GM23338 (cell line): ENCODE measurements at regions not wholly inside any gene's neighbourhood (a gene's known extent, or its start where the extent isn't known, plus 50 kb on each side); places are given as distances from the start of the nearest gene placed in this dataset.

Experiments used
- ATAC-seq: fragments of 200-7000 bp; cut with Tn5 transposase; 3 replicates; pipeline ENCODE4 v1.9.1; 2020
- DNase-seq: peaks from one replicate; pipeline ENCODE4 v3.0.0-alpha.2; 2015; ENCODE audit warnings: low spot score
- H2AFZ ChIP-seq: fragments of 200-600 bp; sonication (generic); 2 replicates; pipeline ENCODE4 v1.8.0; 2016; ENCODE audit warnings: antibody characterized with exemption, mild to moderate bottlenecking, moderate library complexity
- H3F3A ChIP-seq: fragments of 200-600 bp; sonication (generic); replicated peaks from 2 replicates; pipeline ENCODE4 v1.8.0; 2017; ENCODE audit warnings: antibody characterized with exemption, mixed run types, low read depth
- H3K27ac ChIP-seq: fragments of 200-600 bp; sonication (generic); 2 replicates; pipeline ENCODE4 v1.6.1; 2016; ENCODE audit warnings: low read depth
- H3K27me3 ChIP-seq: fragments of 200-600 bp; sonication (generic); 2 replicates; pipeline ENCODE4 v1.8.0; 2016; ENCODE audit warnings: mild to moderate bottlenecking, mixed run types, moderate library complexity; ENCODE audit not compliant: insufficient read depth
- H3K36me3 ChIP-seq: fragments of 200-600 bp; sonication (generic); 2 replicates; pipeline ENCODE4 v1.8.0; 2016; ENCODE audit warnings: mild to moderate bottlenecking; ENCODE audit not compliant: insufficient read depth
- H3K4me1 ChIP-seq: fragments of 200-600 bp; sonication (generic); 2 replicates; pipeline ENCODE4 v1.8.0; 2016; ENCODE audit warnings: mild to moderate bottlenecking, moderate library complexity; ENCODE audit not compliant: insufficient read depth
- H3K4me2 ChIP-seq: fragments of 200-600 bp; sonication (generic); 2 replicates; pipeline ENCODE4 v1.7.1; 2017; ENCODE audit warnings: mixed run types
- H3K4me3 ChIP-seq: fragments of 200-600 bp; sonication (generic); 2 replicates; pipeline ENCODE4 v1.6.1; 2016; ENCODE audit warnings: mixed run types
- H3K79me2 ChIP-seq: fragments of 200-600 bp; sonication (generic); replicated peaks from 2 replicates; pipeline ENCODE4 v1.8.0; 2017; ENCODE audit warnings: mild to moderate bottlenecking; ENCODE audit not compliant: insufficient read depth
- H3K9me2 ChIP-seq: fragments of 200-600 bp; sonication (generic); 2 replicates; pipeline ENCODE4 v1.8.0; 2017; ENCODE audit not compliant: insufficient read depth
- H4K20me1 ChIP-seq: fragments of 200-600 bp; sonication (generic); replicated peaks from 2 replicates; pipeline ENCODE4 v1.8.0; 2017; ENCODE audit warnings: mild to moderate bottlenecking; ENCODE audit not compliant: insufficient read depth
- H3K27ac Mint-ChIP-seq: 2 replicates; pipeline ENCODE4 v1.8.0; 2020; ENCODE audit warnings: inconsistent platforms, mild to moderate bottlenecking, moderate library complexity, mixed read lengths
- H3K27me3 Mint-ChIP-seq: 3 replicates; pipeline ENCODE4 v1.8.0; 2022; ENCODE audit warnings: low read depth, mild to moderate bottlenecking, moderate library complexity, mixed read lengths, inconsistent platforms; ENCODE audit not compliant: insufficient read depth, poor library complexity
- H3K36me3 Mint-ChIP-seq: 3 replicates; pipeline ENCODE4 v1.8.0; 2021; ENCODE audit warnings: low read depth, mild to moderate bottlenecking, inconsistent platforms, moderate library complexity, mixed read lengths
- H3K4me1 Mint-ChIP-seq: 3 replicates; pipeline ENCODE4 v1.8.0; 2020; ENCODE audit warnings: mild to moderate bottlenecking, inconsistent platforms, mixed read lengths
- H3K4me3 Mint-ChIP-seq: 3 replicates; pipeline ENCODE4 v1.8.0; 2021; ENCODE audit warnings: moderate library complexity, mild to moderate bottlenecking, inconsistent platforms, mixed read lengths
- H3K9me3 Mint-ChIP-seq: 3 replicates; pipeline ENCODE4 v1.8.0; 2020; ENCODE audit warnings: moderate library complexity, mild to moderate bottlenecking, inconsistent platforms, mixed read lengths
- CREB1 ChIP-seq: fragments of 250-450 bp; sonication (Bioruptor Pico); IDR thresholded peaks from 2 replicates; pipeline ENCODE4 v1.5.0; 2020; ENCODE audit warnings: low read depth, mild to moderate bottlenecking, moderate library complexity
- EZH2 ChIP-seq: fragments of 200-600 bp; sonication (generic); IDR thresholded peaks from one replicate; pipeline ENCODE4 v1.8.0; 2017; ENCODE audit warnings: antibody characterized with exemption, mild to moderate bottlenecking, low read depth; ENCODE audit not compliant: unreplicated experiment
- EZH2phosphoT487 ChIP-seq: fragments of 200-600 bp; sonication (generic); IDR thresholded peaks from one replicate; pipeline ENCODE4 v1.8.1; 2018; ENCODE audit warnings: antibody characterized with exemption; ENCODE audit not compliant: unreplicated experiment
- JUNB ChIP-seq: IDR thresholded peaks from one replicate; pipeline ENCODE4 v1.6.1; 2016; ENCODE audit warnings: antibody characterized with exemption; ENCODE audit not compliant: unreplicated experiment
- NANOG ChIP-seq: IDR thresholded peaks from 2 replicates; pipeline ENCODE4 v1.6.1; 2016; ENCODE audit warnings: antibody characterized with exemption, borderline replicate concordance
- POLR2AphosphoS5 ChIP-seq: IDR thresholded peaks from 2 replicates; pipeline ENCODE4 v1.6.1; 2016; ENCODE audit warnings: antibody characterized with exemption, low read depth
- STAT1 ChIP-seq: IDR thresholded peaks from one replicate; pipeline ENCODE4 v1.6.1; 2016; ENCODE audit warnings: antibody characterized with exemption; ENCODE audit not compliant: unreplicated experiment
- ZNF114 ChIP-seq: fragments of 250-450 bp; sonication (Bioruptor Pico); IDR thresholded peaks from 2 replicates; pipeline ENCODE4 v1.5.0; 2020; ENCODE audit warnings: mild to moderate bottlenecking, moderate library complexity
- ZNF331 ChIP-seq: fragments of 250-450 bp; sonication (Bioruptor Pico); IDR thresholded peaks from 2 replicates; pipeline ENCODE4 v1.5.0; 2020; ENCODE audit warnings: low read depth, mild to moderate bottlenecking, moderate library complexity
- TF ChIP-seq, protein P1 (sequence below): IDR thresholded peaks from 2 replicates; pipeline ENCODE4 v1.6.1; 2016; ENCODE audit warnings: antibody characterized with exemption
- TF ChIP-seq, protein P2 (sequence below): fragments of 250-450 bp; sonication (Bioruptor Pico); IDR thresholded peaks from 2 replicates; pipeline ENCODE4 v1.5.0; 2020; ENCODE audit warnings: mild to moderate bottlenecking, moderate library complexity
- TF ChIP-seq, protein P3 (sequence below), 2 experiments: fragments of 200-600 bp in 1 of 2; sonication (generic) in 1 of 2; conservative IDR thresholded peaks; 2 replicates each; pipeline versions ENCODE4 v1.5.1 to v1.6.1; 2016 to 2017; ENCODE audit warnings: antibody characterized with exemption in 2 of 2, low read depth in 2 of 2, mild to moderate bottlenecking in 2 of 2, moderate library complexity in 1 of 2
- TF ChIP-seq, protein P4 (sequence below): IDR thresholded peaks from one replicate; pipeline ENCODE4 v1.6.1; 2018; ENCODE audit warnings: antibody characterized with exemption; ENCODE audit not compliant: unreplicated experiment

DNA sequence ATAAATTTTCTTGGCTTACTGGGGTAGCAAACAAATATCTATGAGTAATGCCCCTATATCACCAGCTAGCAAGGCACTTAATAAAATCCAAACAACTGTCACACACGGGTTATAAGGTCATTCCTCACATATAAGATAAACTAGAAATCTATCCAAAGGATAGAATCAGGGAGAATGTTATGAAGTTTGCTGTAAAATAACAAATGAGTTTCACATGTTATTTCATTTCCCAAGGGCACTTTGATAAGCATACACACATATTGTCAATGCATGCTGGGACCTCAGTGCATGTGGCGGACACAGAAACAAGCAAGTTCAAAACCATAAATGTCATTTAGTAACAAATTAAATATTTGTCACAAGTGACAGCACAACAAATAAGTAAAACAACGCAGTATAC lies 429.4 kb downstream of the GXYLT1 start:
- no peaks in the 10 kb centered on the region for H3F3A ChIP-seq
- TF ChIP-seq STAT1 = no peak
- TF ChIP-seq, protein P1, sequence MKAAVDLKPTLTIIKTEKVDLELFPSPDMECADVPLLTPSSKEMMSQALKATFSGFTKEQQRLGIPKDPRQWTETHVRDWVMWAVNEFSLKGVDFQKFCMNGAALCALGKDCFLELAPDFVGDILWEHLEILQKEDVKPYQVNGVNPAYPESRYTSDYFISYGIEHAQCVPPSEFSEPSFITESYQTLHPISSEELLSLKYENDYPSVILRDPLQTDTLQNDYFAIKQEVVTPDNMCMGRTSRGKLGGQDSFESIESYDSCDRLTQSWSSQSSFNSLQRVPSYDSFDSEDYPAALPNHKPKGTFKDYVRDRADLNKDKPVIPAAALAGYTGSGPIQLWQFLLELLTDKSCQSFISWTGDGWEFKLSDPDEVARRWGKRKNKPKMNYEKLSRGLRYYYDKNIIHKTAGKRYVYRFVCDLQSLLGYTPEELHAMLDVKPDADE = no peak
- no peak for TF ChIP-seq POLR2AphosphoS5
- TF ChIP-seq, protein P2, sequence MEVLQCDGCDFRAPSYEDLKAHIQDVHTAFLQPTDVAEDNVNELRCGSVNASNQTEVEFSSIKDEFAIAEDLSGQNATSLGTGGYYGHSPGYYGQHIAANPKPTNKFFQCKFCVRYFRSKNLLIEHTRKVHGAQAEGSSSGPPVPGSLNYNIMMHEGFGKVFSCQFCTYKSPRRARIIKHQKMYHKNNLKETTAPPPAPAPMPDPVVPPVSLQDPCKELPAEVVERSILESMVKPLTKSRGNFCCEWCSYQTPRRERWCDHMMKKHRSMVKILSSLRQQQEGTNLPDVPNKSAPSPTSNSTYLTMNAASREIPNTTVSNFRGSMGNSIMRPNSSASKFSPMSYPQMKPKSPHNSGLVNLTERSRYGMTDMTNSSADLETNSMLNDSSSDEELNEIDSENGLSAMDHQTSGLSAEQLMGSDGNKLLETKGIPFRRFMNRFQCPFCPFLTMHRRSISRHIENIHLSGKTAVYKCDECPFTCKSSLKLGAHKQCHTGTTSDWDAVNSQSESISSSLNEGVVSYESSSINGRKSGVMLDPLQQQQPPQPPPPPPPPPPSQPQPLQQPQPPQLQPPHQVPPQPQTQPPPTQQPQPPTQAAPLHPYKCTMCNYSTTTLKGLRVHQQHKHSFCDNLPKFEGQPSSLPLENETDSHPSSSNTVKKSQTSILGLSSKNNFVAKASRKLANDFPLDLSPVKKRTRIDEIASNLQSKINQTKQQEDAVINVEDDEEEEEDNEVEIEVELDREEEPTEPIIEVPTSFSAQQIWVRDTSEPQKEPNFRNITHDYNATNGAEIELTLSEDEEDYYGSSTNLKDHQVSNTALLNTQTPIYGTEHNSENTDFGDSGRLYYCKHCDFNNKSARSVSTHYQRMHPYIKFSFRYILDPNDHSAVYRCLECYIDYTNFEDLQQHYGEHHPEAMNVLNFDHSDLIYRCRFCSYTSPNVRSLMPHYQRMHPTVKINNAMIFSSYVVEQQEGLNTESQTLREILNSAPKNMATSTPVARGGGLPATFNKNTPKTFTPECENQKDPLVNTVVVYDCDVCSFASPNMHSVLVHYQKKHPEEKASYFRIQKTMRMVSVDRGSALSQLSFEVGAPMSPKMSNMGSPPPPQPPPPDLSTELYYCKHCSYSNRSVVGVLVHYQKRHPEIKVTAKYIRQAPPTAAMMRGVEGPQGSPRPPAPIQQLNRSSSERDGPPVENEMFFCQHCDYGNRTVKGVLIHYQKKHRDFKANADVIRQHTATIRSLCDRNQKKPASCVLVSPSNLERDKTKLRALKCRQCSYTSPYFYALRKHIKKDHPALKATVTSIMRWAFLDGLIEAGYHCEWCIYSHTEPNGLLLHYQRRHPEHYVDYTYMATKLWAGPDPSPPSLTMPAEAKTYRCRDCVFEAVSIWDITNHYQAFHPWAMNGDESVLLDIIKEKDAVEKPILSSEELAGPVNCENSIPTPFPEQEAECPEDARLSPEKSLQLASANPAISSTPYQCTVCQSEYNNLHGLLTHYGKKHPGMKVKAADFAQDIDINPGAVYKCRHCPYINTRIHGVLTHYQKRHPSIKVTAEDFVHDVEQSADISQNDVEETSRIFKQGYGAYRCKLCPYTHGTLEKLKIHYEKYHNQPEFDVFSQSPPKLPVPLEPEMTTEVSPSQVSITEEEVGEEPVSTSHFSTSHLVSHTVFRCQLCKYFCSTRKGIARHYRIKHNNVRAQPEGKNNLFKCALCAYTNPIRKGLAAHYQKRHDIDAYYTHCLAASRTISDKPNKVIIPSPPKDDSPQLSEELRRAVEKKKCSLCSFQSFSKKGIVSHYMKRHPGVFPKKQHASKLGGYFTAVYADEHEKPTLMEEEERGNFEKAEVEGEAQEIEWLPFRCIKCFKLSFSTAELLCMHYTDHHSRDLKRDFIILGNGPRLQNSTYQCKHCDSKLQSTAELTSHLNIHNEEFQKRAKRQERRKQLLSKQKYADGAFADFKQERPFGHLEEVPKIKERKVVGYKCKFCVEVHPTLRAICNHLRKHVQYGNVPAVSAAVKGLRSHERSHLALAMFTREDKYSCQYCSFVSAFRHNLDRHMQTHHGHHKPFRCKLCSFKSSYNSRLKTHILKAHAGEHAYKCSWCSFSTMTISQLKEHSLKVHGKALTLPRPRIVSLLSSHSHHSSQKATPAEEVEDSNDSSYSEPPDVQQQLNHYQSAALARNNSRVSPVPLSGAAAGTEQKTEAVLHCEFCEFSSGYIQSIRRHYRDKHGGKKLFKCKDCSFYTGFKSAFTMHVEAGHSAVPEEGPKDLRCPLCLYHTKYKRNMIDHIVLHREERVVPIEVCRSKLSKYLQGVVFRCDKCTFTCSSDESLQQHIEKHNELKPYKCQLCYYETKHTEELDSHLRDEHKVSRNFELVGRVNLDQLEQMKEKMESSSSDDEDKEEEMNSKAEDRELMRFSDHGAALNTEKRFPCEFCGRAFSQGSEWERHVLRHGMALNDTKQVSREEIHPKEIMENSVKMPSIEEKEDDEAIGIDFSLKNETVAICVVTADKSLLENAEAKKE (CRISPR knock-in tag) = no peak
- no peak for TF ChIP-seq ZNF114 (CRISPR knock-in tag)
- no peak for TF ChIP-seq CREB1
- no peak for TF ChIP-seq EZH2phosphoT487
- TF ChIP-seq, protein P3, sequence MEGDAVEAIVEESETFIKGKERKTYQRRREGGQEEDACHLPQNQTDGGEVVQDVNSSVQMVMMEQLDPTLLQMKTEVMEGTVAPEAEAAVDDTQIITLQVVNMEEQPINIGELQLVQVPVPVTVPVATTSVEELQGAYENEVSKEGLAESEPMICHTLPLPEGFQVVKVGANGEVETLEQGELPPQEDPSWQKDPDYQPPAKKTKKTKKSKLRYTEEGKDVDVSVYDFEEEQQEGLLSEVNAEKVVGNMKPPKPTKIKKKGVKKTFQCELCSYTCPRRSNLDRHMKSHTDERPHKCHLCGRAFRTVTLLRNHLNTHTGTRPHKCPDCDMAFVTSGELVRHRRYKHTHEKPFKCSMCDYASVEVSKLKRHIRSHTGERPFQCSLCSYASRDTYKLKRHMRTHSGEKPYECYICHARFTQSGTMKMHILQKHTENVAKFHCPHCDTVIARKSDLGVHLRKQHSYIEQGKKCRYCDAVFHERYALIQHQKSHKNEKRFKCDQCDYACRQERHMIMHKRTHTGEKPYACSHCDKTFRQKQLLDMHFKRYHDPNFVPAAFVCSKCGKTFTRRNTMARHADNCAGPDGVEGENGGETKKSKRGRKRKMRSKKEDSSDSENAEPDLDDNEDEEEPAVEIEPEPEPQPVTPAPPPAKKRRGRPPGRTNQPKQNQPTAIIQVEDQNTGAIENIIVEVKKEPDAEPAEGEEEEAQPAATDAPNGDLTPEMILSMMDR (conservative IDR thresholded peaks at IDR 0.05; ENCODE audit: low read depth in 2 of 2) = no peak
- TF ChIP-seq EZH2 = no peak
- TF ChIP-seq ZNF331 (CRISPR knock-in tag) = no peak
- no peak for TF ChIP-seq NANOG
- no peak for TF ChIP-seq JUNB
- TF ChIP-seq, protein P4, sequence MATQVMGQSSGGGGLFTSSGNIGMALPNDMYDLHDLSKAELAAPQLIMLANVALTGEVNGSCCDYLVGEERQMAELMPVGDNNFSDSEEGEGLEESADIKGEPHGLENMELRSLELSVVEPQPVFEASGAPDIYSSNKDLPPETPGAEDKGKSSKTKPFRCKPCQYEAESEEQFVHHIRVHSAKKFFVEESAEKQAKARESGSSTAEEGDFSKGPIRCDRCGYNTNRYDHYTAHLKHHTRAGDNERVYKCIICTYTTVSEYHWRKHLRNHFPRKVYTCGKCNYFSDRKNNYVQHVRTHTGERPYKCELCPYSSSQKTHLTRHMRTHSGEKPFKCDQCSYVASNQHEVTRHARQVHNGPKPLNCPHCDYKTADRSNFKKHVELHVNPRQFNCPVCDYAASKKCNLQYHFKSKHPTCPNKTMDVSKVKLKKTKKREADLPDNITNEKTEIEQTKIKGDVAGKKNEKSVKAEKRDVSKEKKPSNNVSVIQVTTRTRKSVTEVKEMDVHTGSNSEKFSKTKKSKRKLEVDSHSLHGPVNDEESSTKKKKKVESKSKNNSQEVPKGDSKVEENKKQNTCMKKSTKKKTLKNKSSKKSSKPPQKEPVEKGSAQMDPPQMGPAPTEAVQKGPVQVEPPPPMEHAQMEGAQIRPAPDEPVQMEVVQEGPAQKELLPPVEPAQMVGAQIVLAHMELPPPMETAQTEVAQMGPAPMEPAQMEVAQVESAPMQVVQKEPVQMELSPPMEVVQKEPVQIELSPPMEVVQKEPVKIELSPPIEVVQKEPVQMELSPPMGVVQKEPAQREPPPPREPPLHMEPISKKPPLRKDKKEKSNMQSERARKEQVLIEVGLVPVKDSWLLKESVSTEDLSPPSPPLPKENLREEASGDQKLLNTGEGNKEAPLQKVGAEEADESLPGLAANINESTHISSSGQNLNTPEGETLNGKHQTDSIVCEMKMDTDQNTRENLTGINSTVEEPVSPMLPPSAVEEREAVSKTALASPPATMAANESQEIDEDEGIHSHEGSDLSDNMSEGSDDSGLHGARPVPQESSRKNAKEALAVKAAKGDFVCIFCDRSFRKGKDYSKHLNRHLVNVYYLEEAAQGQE = no peak
- H3K36me3 Mint-ChIP-seq = no peaks in the 10 kb centered on the region
- H3K4me1 ChIP-seq = peaks cover 29% of the 10 kb centered on the region
- no peaks in the 10 kb centered on the region for H3K27me3 ChIP-seq
- H3K36me3 ChIP-seq = no peaks in the 10 kb centered on the region
- H3K4me3 Mint-ChIP-seq = no peak overlapping the region
- no peaks in the 10 kb centered on the region for H3K9me2 ChIP-seq
- no peak overlapping the region for H2AFZ ChIP-seq
- no peak overlapping the region for H3K27ac Mint-ChIP-seq
- peaks cover 6% of the 10 kb centered on the region for H3K27me3 Mint-ChIP-seq
- ATAC-seq (no peak), DNase-seq (no peak)
- H3K9me3 Mint-ChIP-seq = no peaks in the 10 kb centered on the region
- H3K4me1 Mint-ChIP-seq = peaks cover 22% of the 10 kb centered on the region
- H3K4me3 ChIP-seq = no peak overlapping the region
- H3K79me2 ChIP-seq = no peaks in the 10 kb centered on the region
- H4K20me1 ChIP-seq = no peaks in the 10 kb centered on the region
- H3K27ac ChIP-seq = no peak overlapping the region
- H3K4me2 ChIP-seq = no peak overlapping the region
